IMR-90 (cell line): ENCODE measurements at regions not wholly inside any gene's neighbourhood (a gene's known extent, or its start where the extent isn't known, plus 50 kb on each side); places are given as distances from the start of the nearest gene placed in this dataset.
A peak's percentile ranks its signal among the peaks of the same experiment; 100 is the strongest.

ENCODE experiments used
- ATAC-seq: fragments of 200-7000 bp; cut with Tn5 transposase; 2 replicates; pipeline ENCODE4 v1.9.1; 2020; ENCODE audit warnings: low read depth, mild to moderate bottlenecking, moderate library complexity
- BruUV-seq: library from RNA; stranded (reverse); fragments of 400-500 nt; replicated peaks from 2 replicates; lab custom pipeline; 2021; lab: Mats Ljungman, UMichigan
- CTCF ChIA-PET: fragments of 300-600 bp; formaldehyde crosslinking; extraction: SDS; loops from one replicate; lab custom pipeline; 2021; ENCODE audit warnings: antibody characterized with exemption; lab: Yijun Ruan, JAX
- POLR2A ChIA-PET: fragments of 300-600 bp; sonication (Branson Sonifier 250); formaldehyde crosslinking; loops from one replicate; lab custom pipeline; 2022; ENCODE audit warnings: antibody characterized with exemption; ENCODE audit not compliant: unreplicated experiment; lab: Charles Lee
- DNase-seq: peaks from one replicate; pipeline ENCODE4 v3.0.0; 2013
- H2AFZ ChIP-seq: replicated peaks from 2 replicates; pipeline ENCODE3; 2013; ENCODE audit warnings: low read length, mild to moderate bottlenecking; ENCODE audit not compliant: poor library complexity
- H2AK5ac ChIP-seq: 2 replicates; pipeline ENCODE4 v1.6.1; 2013; ENCODE audit warnings: low read depth, low read length, inconsistent platforms
- H2AK9ac ChIP-seq: replicated peaks from 2 replicates; pipeline ENCODE3; 2013; ENCODE audit warnings: mild to moderate bottlenecking, low read depth, low read length, moderate library complexity; ENCODE audit not compliant: poor library complexity
- H2BK120ac ChIP-seq: 2 replicates; pipeline ENCODE4 v1.6.1; 2013; ENCODE audit warnings: low read depth, low read length, inconsistent platforms
- H2BK15ac ChIP-seq: 3 replicates; pipeline ENCODE4 v1.6.1; 2013; ENCODE audit warnings: low read depth, low read length, inconsistent platforms
- H2BK20ac ChIP-seq: 2 replicates; pipeline ENCODE4 v1.6.1; 2013; ENCODE audit warnings: low read depth, mild to moderate bottlenecking, inconsistent platforms, low read length, moderate library complexity
- H2BK5ac ChIP-seq: 2 replicates; pipeline ENCODE4 v1.6.1; 2013; ENCODE audit warnings: mild to moderate bottlenecking, low read depth, low read length, inconsistent platforms; ENCODE audit not compliant: poor library complexity, severe bottlenecking
- H3K14ac ChIP-seq: replicated peaks from 2 replicates; pipeline ENCODE4 v1.6.1; 2013; ENCODE audit warnings: low read depth, low read length, inconsistent platforms
- H3K18ac ChIP-seq: 2 replicates; pipeline ENCODE4 v1.6.1; 2013; ENCODE audit warnings: low read depth, low read length, control low read depth
- H3K23ac ChIP-seq: 2 replicates; pipeline ENCODE4 v1.6.1; 2013; ENCODE audit warnings: low read depth, low read length, inconsistent platforms
- H3K27ac ChIP-seq: 2 replicates; pipeline ENCODE4 v1.5.1; 2013; ENCODE audit warnings: mild to moderate bottlenecking, control low read depth, low read length; ENCODE audit not compliant: insufficient read depth
- H3K27me3 ChIP-seq: 2 replicates; pipeline ENCODE4 v1.6.1; 2013; ENCODE audit warnings: low read length; ENCODE audit not compliant: control insufficient read depth, insufficient read depth
- H3K36me3 ChIP-seq: 2 replicates; pipeline ENCODE4 v1.6.1; 2013; ENCODE audit warnings: low read length, mixed read lengths; ENCODE audit not compliant: control insufficient read depth, insufficient read depth
- H3K4ac ChIP-seq: 2 replicates; pipeline ENCODE4 v1.6.1; 2013; ENCODE audit warnings: low read depth, low read length, inconsistent platforms
- H3K4me1 ChIP-seq: 2 replicates; pipeline ENCODE4 v1.6.1; 2013; ENCODE audit warnings: low read length, mixed read lengths; ENCODE audit not compliant: control insufficient read depth, insufficient read depth
- H3K4me2 ChIP-seq: 2 replicates; pipeline ENCODE4 v1.6.1; 2013; ENCODE audit warnings: low read depth, mild to moderate bottlenecking, control low read depth, low read length, moderate library complexity
- H3K4me3 ChIP-seq: 2 replicates; pipeline ENCODE4 v1.5.1; 2013; ENCODE audit warnings: low read depth, mild to moderate bottlenecking, control low read depth, low read length, moderate library complexity; ENCODE audit not compliant: insufficient read depth
- H3K56ac ChIP-seq: 2 replicates; pipeline ENCODE4 v1.6.1; 2013; ENCODE audit warnings: low read length, inconsistent platforms; ENCODE audit not compliant: insufficient read depth; ENCODE audit errors: extremely low read depth
- H3K79me1 ChIP-seq, 2 experiments: 2 replicates each; pipeline ENCODE4 v1.6.1; 2013; ENCODE audit warnings: low read length in 2 of 2, inconsistent platforms in 1 of 2, low read depth in 1 of 2
- H3K9ac ChIP-seq: 2 replicates; pipeline ENCODE4 v1.6.1; 2013; ENCODE audit warnings: low read depth, low read length, control low read depth
- H3K9me1 ChIP-seq: 2 replicates; pipeline ENCODE4 v1.6.1; 2013; ENCODE audit warnings: low read length, inconsistent platforms; ENCODE audit not compliant: insufficient read depth
- H3K9me3 ChIP-seq: 2 replicates; pipeline ENCODE4 v1.6.1; 2013; ENCODE audit warnings: low read length; ENCODE audit not compliant: control insufficient read depth, insufficient read depth
- H4K20me1 ChIP-seq: 2 replicates; pipeline ENCODE4 v1.6.1; 2013; ENCODE audit warnings: low read length, inconsistent platforms; ENCODE audit not compliant: insufficient read depth
- H4K5ac ChIP-seq: 2 replicates; pipeline ENCODE4 v1.6.1; 2013; ENCODE audit warnings: mild to moderate bottlenecking, low read depth, low read length, control low read depth
- H4K8ac ChIP-seq, 2 experiments: 2 replicates each; pipeline ENCODE4 v1.6.1; 2013; ENCODE audit warnings: low read depth in 2 of 2, low read length in 2 of 2, control low read depth in 1 of 2, inconsistent platforms in 1 of 2
- H4K91ac ChIP-seq: 2 replicates; pipeline ENCODE4 v1.6.1; 2013; ENCODE audit warnings: low read depth, low read length, inconsistent platforms; ENCODE audit not compliant: insufficient read depth
- BHLHE40 ChIP-seq: fragments of 150-350 bp; IDR thresholded peaks from 2 replicates; pipeline ENCODE4 v1.6.1; 2016; ENCODE audit warnings: mild to moderate bottlenecking, low read depth, low read length
- CHD1 ChIP-seq: IDR thresholded peaks from 2 replicates; pipeline ENCODE4 v1.6.1; 2012; ENCODE audit warnings: low read depth, low read length, improper control_type of control experiment
- MAFK ChIP-seq: IDR thresholded peaks from 2 replicates; pipeline ENCODE4 v1.6.1; 2012; ENCODE audit warnings: low read depth, low read length, improper control_type of control experiment
- MXI1 ChIP-seq: IDR thresholded peaks from 2 replicates; pipeline ENCODE4 v1.6.1; 2012; ENCODE audit warnings: low read depth, mild to moderate bottlenecking, low read length, moderate library complexity, borderline replicate concordance
- NFE2L2 ChIP-seq: fragments of 150-350 bp; IDR thresholded peaks from 2 replicates; pipeline ENCODE4 v1.6.1; 2016; ENCODE audit warnings: low read depth, mild to moderate bottlenecking, low read length
- RAD21 ChIP-seq: IDR thresholded peaks from 2 replicates; pipeline ENCODE4 v1.6.1; 2012; ENCODE audit warnings: low read length, improper control_type of control experiment
- RCOR1 ChIP-seq: IDR thresholded peaks from 2 replicates; pipeline ENCODE4 v1.6.1; 2012; ENCODE audit warnings: mild to moderate bottlenecking, low read length, improper control_type of control experiment; ENCODE audit not compliant: insufficient replicate concordance
- dilution Hi-C: fragments of 300-500 bp; cut with HindIII; formaldehyde crosslinking; loops from one replicate; pipeline ENCODE4 v1.14.3; 2018; ENCODE audit warnings: low sequenced_read_pairs; ENCODE audit not compliant: unreplicated experiment
- in situ Hi-C: fragments of 300-500 bp; cut with MboI; formaldehyde crosslinking; loops from 3 replicates; pipeline ENCODE4 v1.14.3; 2019; ENCODE audit warnings: low sequenced_read_pairs, inconsistent platforms, mixed read lengths
- intact Hi-C: fragments of 100-400 bp; cut with micrococcal nuclease; formaldehyde crosslinking; loops from 2 replicates; pipeline ENCODE4 v1.10.0; 2022

DNA sequence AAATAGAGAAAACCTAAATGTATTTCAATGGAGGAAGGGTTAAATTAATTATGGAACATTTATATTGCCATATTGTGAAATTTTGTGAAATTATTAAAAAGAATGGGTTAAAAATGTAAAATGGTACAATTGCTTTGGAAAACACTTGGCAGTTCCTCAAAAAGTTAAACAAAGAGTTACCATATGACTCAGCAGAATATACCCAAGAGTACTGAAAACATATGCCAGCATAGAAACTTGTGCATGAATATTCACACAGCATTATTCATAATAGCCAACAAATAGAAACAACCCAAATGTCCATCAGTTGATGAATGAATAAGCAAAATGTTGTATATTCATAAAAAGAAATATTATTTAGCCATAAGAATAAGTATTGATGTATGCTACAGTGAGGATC, 181.0 kb upstream of the MAST4 start:
- H2BK120ac ChIP-seq: no peak overlapping the region
- POLR2A ChIA-PET: no interaction called here
- intact Hi-C loops (no loop called here), dilution Hi-C loops (no loop called here), in situ Hi-C loops (no loop called here)
- no peaks in the 10 kb centered on the region for H3K36me3 ChIP-seq
- DNase-seq (no peak), ATAC-seq (no peak)
- no peak overlapping the region for H2BK20ac ChIP-seq
- no peak overlapping the region for H2AK9ac ChIP-seq
- H3K14ac ChIP-seq: no peak overlapping the region
- no peaks in the 10 kb centered on the region for H3K79me1 ChIP-seq
- H3K18ac ChIP-seq: no peak overlapping the region
- H3K23ac ChIP-seq: no peak overlapping the region
- H3K4me1 ChIP-seq: no peaks in the 10 kb centered on the region
- CTCF ChIA-PET: no interaction called here
- peak; percentile 71 for TF ChIP-seq NFE2L2
- TF ChIP-seq MXI1: no peak
- TF ChIP-seq CHD1: no peak
- TF ChIP-seq RAD21: no peak
- no peak for TF ChIP-seq BHLHE40
- TF ChIP-seq MAFK: 0 out of 2 replicates have a peak, but pooled peaks have one; percentile 3
- no peak for TF ChIP-seq RCOR1
- H3K27ac ChIP-seq: no peak overlapping the region
- no peak overlapping the region for H2AK5ac ChIP-seq
- no peaks in the 10 kb centered on the region for H3K9me1 ChIP-seq
- H4K5ac ChIP-seq: no peak overlapping the region
- H3K27me3 ChIP-seq: no peaks in the 10 kb centered on the region
- no peak overlapping the region for H4K8ac ChIP-seq
- H3K9me3 ChIP-seq: no peaks in the 10 kb centered on the region
- no peak overlapping the region for H2BK5ac ChIP-seq
- no peak overlapping the region for H3K4me3 ChIP-seq
- H2BK15ac ChIP-seq: no peak overlapping the region
- H4K20me1 ChIP-seq: no peaks in the 10 kb centered on the region
- H4K91ac ChIP-seq: no peak overlapping the region
- no TSS peak for BruUV-seq
- no peak overlapping the region for H3K56ac ChIP-seq
- H3K4ac ChIP-seq: no peak overlapping the region
- no peak overlapping the region for H3K9ac ChIP-seq
- H2AFZ ChIP-seq: no peak overlapping the region
- H3K4me2 ChIP-seq: no peak overlapping the region
